ENCODE measurements at regions not wholly inside any gene's neighbourhood (a gene's known extent, or its start where the extent isn't known, plus 50 kb on each side); places are given as distances from the start of the nearest gene placed in this dataset.

DNA sequence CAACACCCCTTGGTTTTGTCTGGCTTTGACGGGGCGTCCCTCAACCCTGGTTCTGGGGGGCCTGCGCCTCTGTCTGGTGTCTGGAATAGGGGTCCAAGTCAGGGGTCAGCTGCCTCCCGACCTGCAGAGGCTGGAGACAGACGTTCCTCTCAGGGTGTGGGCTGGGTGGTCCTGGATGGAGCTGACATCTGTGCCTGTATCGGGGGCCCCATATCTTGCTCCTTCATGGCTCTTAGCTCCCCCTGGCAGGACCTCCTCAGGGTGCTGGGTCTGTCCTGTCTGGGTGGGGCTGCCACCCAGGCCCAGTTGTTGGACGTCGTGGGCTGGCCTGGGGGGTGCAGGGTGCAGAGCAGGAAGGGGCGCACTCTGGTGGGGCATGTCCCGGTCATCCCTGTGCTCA is 374.8 kb downstream of the TMEM121 start:
- Mint-ChIP-seq H3K9me3 (peaks cover 87% of the 10 kb centered on the region), H3K4me3 (no peak overlapping the region), H3K4me1 (no peaks in the 10 kb centered on the region), H3K27ac (no peak overlapping the region), H3K27me3 (ENCODE audit: insufficient read depth, low read depth, poor library complexity) (peaks cover 1% of the 10 kb centered on the region), H3K36me3 (ENCODE audit: low read depth) (peaks cover 35% of the 10 kb centered on the region)
- Histone ChIP-seq H3K79me2 (replicated peaks; ENCODE audit: insufficient read depth) (no peaks in the 10 kb centered on the region), H3F3A (replicated peaks; ENCODE audit: low read depth) (no peaks in the 10 kb centered on the region), H2AFZ (no peak overlapping the region), H3K9me2 (ENCODE audit: insufficient read depth) (no peaks in the 10 kb centered on the region), H4K20me1 (replicated peaks; ENCODE audit: insufficient read depth) (no peaks in the 10 kb centered on the region), H3K4me2 (no peak overlapping the region), H3K27me3 (ENCODE audit: insufficient read depth) (no peaks in the 10 kb centered on the region), H3K4me1 (ENCODE audit: insufficient read depth) (no peaks in the 10 kb centered on the region), H3K27ac (ENCODE audit: low read depth) (no peak overlapping the region), H3K4me3 (no peak overlapping the region), H3K36me3 (ENCODE audit: insufficient read depth) (no peaks in the 10 kb centered on the region)
- TF ChIP-seq NANOG (IDR thresholded peaks at IDR 0.05; ENCODE audit: borderline replicate concordance) (no peak), ETS1 (IDR thresholded peaks at IDR 0.05) (no peak), STAT1 (IDR thresholded peaks at IDR 0.05; ENCODE audit: unreplicated experiment) (no peak), EZH2phosphoT487 (IDR thresholded peaks at IDR 0.05; ENCODE audit: unreplicated experiment) (no peak), EZH2 (IDR thresholded peaks at IDR 0.05; ENCODE audit: low read depth, unreplicated experiment) (no peak), JUNB (IDR thresholded peaks at IDR 0.05; ENCODE audit: unreplicated experiment) (no peak), REST (IDR thresholded peaks at IDR 0.05; ENCODE audit: unreplicated experiment) (no peak)
- no peak for ATAC-seq
- DNase-seq (ENCODE audit: low spot score), result no peak

DNA sequence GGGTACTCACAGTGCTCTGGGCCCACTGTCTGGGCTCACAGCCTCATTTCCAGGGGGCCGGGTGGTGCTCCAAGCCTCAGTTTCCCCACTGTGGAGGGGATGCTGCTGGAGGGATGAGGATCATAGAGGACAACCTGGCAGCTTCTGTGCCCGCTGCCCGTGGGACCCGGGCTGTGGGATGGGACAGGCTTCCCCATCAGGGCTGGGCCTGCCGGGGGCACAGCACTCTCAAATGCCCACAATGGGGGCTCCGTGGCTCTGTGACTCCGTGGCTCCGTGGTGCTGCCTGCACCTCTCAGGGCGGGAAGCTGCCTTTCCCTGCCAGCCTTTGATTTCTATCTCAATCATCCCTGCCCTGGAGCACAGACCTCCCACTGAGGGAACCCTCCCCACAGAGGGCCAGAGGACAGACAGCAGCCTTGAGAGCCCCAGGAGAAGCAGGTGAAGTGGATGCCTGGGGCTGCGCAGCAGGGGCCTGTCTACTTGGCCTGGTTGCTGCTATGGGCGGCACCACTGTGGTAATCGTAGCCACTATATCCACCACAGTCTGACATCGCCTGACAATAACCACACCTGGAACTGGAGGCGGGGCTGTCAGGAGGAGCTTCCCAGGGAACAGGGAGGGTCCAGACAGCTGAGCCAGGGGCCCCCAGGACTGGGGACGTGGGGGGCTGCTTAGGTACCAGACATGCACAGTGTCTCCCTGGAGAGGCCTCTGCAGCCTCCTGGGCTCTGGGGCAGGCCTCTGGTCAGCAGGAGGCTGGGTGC is 375.9 kb downstream of the TMEM121 start:
- DNase-seq (ENCODE audit: low spot score) (no peak), ATAC-seq (no peak)
- H3K4me1 ChIP-seq (ENCODE audit: insufficient read depth), result no peaks in the 10 kb centered on the region
- H3K36me3 Mint-ChIP-seq (ENCODE audit: low read depth), result peaks cover 36% of the 10 kb centered on the region
- H3K9me3 Mint-ChIP-seq, result peaks cover 87% of the 10 kb centered on the region
- no peaks in the 10 kb centered on the region for H3F3A ChIP-seq (replicated peaks; ENCODE audit: low read depth)
- H3K4me3 ChIP-seq, result no peak overlapping the region
- H3K79me2 ChIP-seq (replicated peaks; ENCODE audit: insufficient read depth), result no peaks in the 10 kb centered on the region
- H4K20me1 ChIP-seq (replicated peaks; ENCODE audit: insufficient read depth), result no peaks in the 10 kb centered on the region
- H3K9me2 ChIP-seq (ENCODE audit: insufficient read depth), result no peaks in the 10 kb centered on the region
- no peak overlapping the region for H3K27ac ChIP-seq (ENCODE audit: low read depth)
- no peaks in the 10 kb centered on the region for H3K27me3 ChIP-seq (ENCODE audit: insufficient read depth)
- H2AFZ ChIP-seq, result no peak overlapping the region
- H3K36me3 ChIP-seq (ENCODE audit: insufficient read depth), result no peaks in the 10 kb centered on the region
- H3K27me3 Mint-ChIP-seq (ENCODE audit: insufficient read depth, low read depth, poor library complexity), result peaks cover 3% of the 10 kb centered on the region
- H3K4me3 Mint-ChIP-seq, result no peak overlapping the region
- H3K27ac Mint-ChIP-seq, result no peak overlapping the region
- no peak overlapping the region for H3K4me2 ChIP-seq
- no peaks in the 10 kb centered on the region for H3K4me1 Mint-ChIP-seq
- TF ChIP-seq NANOG (IDR thresholded peaks at IDR 0.05; ENCODE audit: borderline replicate concordance) (no peak), EZH2 (IDR thresholded peaks at IDR 0.05; ENCODE audit: low read depth, unreplicated experiment) (no peak)
- TF ChIP-seq, protein P1, sequence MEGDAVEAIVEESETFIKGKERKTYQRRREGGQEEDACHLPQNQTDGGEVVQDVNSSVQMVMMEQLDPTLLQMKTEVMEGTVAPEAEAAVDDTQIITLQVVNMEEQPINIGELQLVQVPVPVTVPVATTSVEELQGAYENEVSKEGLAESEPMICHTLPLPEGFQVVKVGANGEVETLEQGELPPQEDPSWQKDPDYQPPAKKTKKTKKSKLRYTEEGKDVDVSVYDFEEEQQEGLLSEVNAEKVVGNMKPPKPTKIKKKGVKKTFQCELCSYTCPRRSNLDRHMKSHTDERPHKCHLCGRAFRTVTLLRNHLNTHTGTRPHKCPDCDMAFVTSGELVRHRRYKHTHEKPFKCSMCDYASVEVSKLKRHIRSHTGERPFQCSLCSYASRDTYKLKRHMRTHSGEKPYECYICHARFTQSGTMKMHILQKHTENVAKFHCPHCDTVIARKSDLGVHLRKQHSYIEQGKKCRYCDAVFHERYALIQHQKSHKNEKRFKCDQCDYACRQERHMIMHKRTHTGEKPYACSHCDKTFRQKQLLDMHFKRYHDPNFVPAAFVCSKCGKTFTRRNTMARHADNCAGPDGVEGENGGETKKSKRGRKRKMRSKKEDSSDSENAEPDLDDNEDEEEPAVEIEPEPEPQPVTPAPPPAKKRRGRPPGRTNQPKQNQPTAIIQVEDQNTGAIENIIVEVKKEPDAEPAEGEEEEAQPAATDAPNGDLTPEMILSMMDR (conservative IDR thresholded peaks at IDR 0.05; ENCODE audit: low read depth in 2 of 2), result no peak
